ENCODE measurements at regions not wholly inside any gene's neighbourhood (a gene's known extent, or its start where the extent isn't known, plus 50 kb on each side); places are given as distances from the start of the nearest gene placed in this dataset.

- DNase-seq (ENCODE audit: low read depth in 2 of 2) = no peak
- Histone ChIP-seq H3K9me3 (ENCODE audit: control insufficient read depth, insufficient read depth, low read depth, low read length) (no peaks in the 10 kb centered on the region), H3K36me3 (ENCODE audit: control insufficient read depth, insufficient read depth, low read length) (no peaks in the 10 kb centered on the region), H3K4me3 (replicated peaks in 1 of 4; ENCODE audit: control extremely low read depth in 1 of 4, insufficient read depth in 1 of 4, low read depth in 3 of 4, low read length in 4 of 4) (no peak overlapping the region), H3K4me1 (ENCODE audit: control insufficient read depth, extremely low read depth, insufficient read depth, low read length) (no peaks in the 10 kb centered on the region), H3K9ac (ENCODE audit: insufficient read depth, low read length) (no peak overlapping the region), H4K20me1 (ENCODE audit: control insufficient read depth, extremely low read depth, insufficient read depth, low read length) (no peaks in the 10 kb centered on the region), H3K4me2 (ENCODE audit: extremely low read depth, insufficient read depth, low read length) (no peak overlapping the region), H3K79me2 (ENCODE audit: control insufficient read depth, insufficient read depth, low read length) (no peaks in the 10 kb centered on the region), H3K27ac (ENCODE audit: insufficient read depth, low read length) (no peak overlapping the region), H2AFZ (ENCODE audit: low read length) (no peak overlapping the region), H3K27me3 (ENCODE audit: control insufficient read depth, insufficient read depth, low read length) (no peaks in the 10 kb centered on the region)
- TF ChIP-seq CTCF (conservative IDR thresholded peaks at IDR 0.05 in 1 of 2, IDR thresholded peaks at IDR 0.05 in 1 of 2; ENCODE audit: low read depth in 1 of 2, low read length in 2 of 2) (no peak), EZH2 (IDR thresholded peaks at IDR 0.05; ENCODE audit: low read length, missing control alignments) (no peak)
Measured at GRCh38 chr18:76098674-76099411, 396.2 kb downstream of the ZNF516 start.

- Histone ChIP-seq H3K4me2 (ENCODE audit: extremely low read depth, insufficient read depth, low read length) (no peak overlapping the region), H3K79me2 (ENCODE audit: control insufficient read depth, insufficient read depth, low read length) (no peaks in the 10 kb centered on the region), H3K27ac (ENCODE audit: insufficient read depth, low read length) (no peak overlapping the region), H3K36me3 (ENCODE audit: control insufficient read depth, insufficient read depth, low read length) (no peaks in the 10 kb centered on the region), H3K27me3 (ENCODE audit: control insufficient read depth, insufficient read depth, low read length) (no peaks in the 10 kb centered on the region), H3K9ac (ENCODE audit: insufficient read depth, low read length) (no peak overlapping the region), H3K4me3 (replicated peaks in 1 of 4; ENCODE audit: control extremely low read depth in 1 of 4, insufficient read depth in 1 of 4, low read depth in 3 of 4, low read length in 4 of 4) (no peak overlapping the region), H2AFZ (ENCODE audit: low read length) (no peak overlapping the region), H3K4me1 (ENCODE audit: control insufficient read depth, extremely low read depth, insufficient read depth, low read length) (no peaks in the 10 kb centered on the region), H3K9me3 (ENCODE audit: control insufficient read depth, insufficient read depth, low read depth, low read length) (no peaks in the 10 kb centered on the region), H4K20me1 (ENCODE audit: control insufficient read depth, extremely low read depth, insufficient read depth, low read length) (no peaks in the 10 kb centered on the region)
- no peak for DNase-seq (ENCODE audit: low read depth in 2 of 2)
- no peak for TF ChIP-seq EZH2 (IDR thresholded peaks at IDR 0.05; ENCODE audit: low read length, missing control alignments)
- TF ChIP-seq CTCF (conservative IDR thresholded peaks at IDR 0.05 in 1 of 2, IDR thresholded peaks at IDR 0.05 in 1 of 2; ENCODE audit: low read depth in 1 of 2, low read length in 2 of 2) = no peak
Measured at GRCh38 chr18:76081536-76081935, 413.5 kb downstream of the ZNF516 start.

- no peak overlapping the region for H3K27ac ChIP-seq (ENCODE audit: insufficient read depth, low read length)
- no peak overlapping the region for H3K4me2 ChIP-seq (ENCODE audit: extremely low read depth, insufficient read depth, low read length)
- H3K79me2 ChIP-seq (ENCODE audit: control insufficient read depth, insufficient read depth, low read length) = no peaks in the 10 kb centered on the region
- no peak overlapping the region for H3K4me3 ChIP-seq (replicated peaks in 1 of 4; ENCODE audit: control extremely low read depth in 1 of 4, insufficient read depth in 1 of 4, low read depth in 3 of 4, low read length in 4 of 4)
- H3K4me1 ChIP-seq (ENCODE audit: control insufficient read depth, extremely low read depth, insufficient read depth, low read length) = no peaks in the 10 kb centered on the region
- H4K20me1 ChIP-seq (ENCODE audit: control insufficient read depth, extremely low read depth, insufficient read depth, low read length) = no peaks in the 10 kb centered on the region
- DNase-seq (ENCODE audit: low read depth in 2 of 2) = no peak
- TF ChIP-seq EZH2 (IDR thresholded peaks at IDR 0.05; ENCODE audit: low read length, missing control alignments) = no peak
- TF ChIP-seq CTCF (conservative IDR thresholded peaks at IDR 0.05 in 1 of 2, IDR thresholded peaks at IDR 0.05 in 1 of 2; ENCODE audit: low read depth in 1 of 2, low read length in 2 of 2) = no peak
- H3K9ac ChIP-seq (ENCODE audit: insufficient read depth, low read length) = no peak overlapping the region
- no peak overlapping the region for H2AFZ ChIP-seq (ENCODE audit: low read length)
- H3K27me3 ChIP-seq (ENCODE audit: control insufficient read depth, insufficient read depth, low read length) = no peaks in the 10 kb centered on the region
- H3K36me3 ChIP-seq (ENCODE audit: control insufficient read depth, insufficient read depth, low read length) = no peaks in the 10 kb centered on the region
- H3K9me3 ChIP-seq (ENCODE audit: control insufficient read depth, insufficient read depth, low read depth, low read length) = no peaks in the 10 kb centered on the region
Measured at GRCh38 chr18:76080430-76080829, 414.6 kb downstream of the ZNF516 start.

Measured in fibroblast of lung (primary cell).